ENCODE measurements at regions not wholly inside any gene's neighbourhood (a gene's known extent, or its start where the extent isn't known, plus 50 kb on each side); places are given as distances from the start of the nearest gene placed in this dataset.
"Not testable (repeated sequence)": the region's sequence is repeated elsewhere in the genome, so short reads cannot be mapped to it uniquely, and the experiment has no call there.

DNA sequence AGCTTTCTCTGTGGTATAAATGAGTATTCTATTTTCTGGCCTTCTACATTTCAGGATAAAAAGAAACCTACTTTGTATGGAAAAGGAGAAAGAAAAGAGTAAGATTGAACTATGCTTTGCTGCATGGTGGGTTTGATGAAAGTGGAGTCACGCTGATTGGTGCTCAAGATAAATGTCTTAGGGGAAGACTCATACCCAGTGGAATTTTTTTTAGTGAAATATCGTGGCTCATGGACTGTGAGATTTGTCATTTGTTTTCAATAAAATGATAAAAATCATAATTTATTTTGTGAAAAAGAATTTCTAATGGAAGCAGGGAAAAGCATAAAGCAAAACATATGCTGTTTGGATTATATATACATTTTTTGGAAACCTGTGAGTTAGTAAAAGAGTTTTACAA is 292.5 kb downstream of the ZPLD1 start:
- no peak overlapping the region for H3K27ac ChIP-seq (ENCODE audit: low read length)
- in situ Hi-C loops (cut with HindIII; ENCODE audit: low pct_unique_long_range_greater_than_20kb, low sequenced_read_pairs) (no loop called here), intact Hi-C loops (cut with micrococcal nuclease; ENCODE audit: unreplicated experiment) (no loop called here)
- ChIA-PET POLR2A (interaction anchor here (0.6 kb wide), 1 partner anchor 50 kb away, joined by 11 read pairs; no protein-coding TSS in a partner anchor), CTCF (no interaction called here)
- TF ChIP-seq TCF7L2 (IDR thresholded peaks at IDR 0.05; ENCODE audit: low read depth, low read length), result no peak
- TF ChIP-seq, protein P1, sequence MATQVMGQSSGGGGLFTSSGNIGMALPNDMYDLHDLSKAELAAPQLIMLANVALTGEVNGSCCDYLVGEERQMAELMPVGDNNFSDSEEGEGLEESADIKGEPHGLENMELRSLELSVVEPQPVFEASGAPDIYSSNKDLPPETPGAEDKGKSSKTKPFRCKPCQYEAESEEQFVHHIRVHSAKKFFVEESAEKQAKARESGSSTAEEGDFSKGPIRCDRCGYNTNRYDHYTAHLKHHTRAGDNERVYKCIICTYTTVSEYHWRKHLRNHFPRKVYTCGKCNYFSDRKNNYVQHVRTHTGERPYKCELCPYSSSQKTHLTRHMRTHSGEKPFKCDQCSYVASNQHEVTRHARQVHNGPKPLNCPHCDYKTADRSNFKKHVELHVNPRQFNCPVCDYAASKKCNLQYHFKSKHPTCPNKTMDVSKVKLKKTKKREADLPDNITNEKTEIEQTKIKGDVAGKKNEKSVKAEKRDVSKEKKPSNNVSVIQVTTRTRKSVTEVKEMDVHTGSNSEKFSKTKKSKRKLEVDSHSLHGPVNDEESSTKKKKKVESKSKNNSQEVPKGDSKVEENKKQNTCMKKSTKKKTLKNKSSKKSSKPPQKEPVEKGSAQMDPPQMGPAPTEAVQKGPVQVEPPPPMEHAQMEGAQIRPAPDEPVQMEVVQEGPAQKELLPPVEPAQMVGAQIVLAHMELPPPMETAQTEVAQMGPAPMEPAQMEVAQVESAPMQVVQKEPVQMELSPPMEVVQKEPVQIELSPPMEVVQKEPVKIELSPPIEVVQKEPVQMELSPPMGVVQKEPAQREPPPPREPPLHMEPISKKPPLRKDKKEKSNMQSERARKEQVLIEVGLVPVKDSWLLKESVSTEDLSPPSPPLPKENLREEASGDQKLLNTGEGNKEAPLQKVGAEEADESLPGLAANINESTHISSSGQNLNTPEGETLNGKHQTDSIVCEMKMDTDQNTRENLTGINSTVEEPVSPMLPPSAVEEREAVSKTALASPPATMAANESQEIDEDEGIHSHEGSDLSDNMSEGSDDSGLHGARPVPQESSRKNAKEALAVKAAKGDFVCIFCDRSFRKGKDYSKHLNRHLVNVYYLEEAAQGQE (IDR thresholded peaks at IDR 0.05; ENCODE audit: insufficient read depth in 1 of 2, low read depth in 2 of 2, low read length in 1 of 2), result no peak
- TF ChIP-seq POLR2AphosphoS5 (IDR thresholded peaks at IDR 0.05; ENCODE audit: low read depth, low read length), result no peak
- TF ChIP-seq, protein P2, sequence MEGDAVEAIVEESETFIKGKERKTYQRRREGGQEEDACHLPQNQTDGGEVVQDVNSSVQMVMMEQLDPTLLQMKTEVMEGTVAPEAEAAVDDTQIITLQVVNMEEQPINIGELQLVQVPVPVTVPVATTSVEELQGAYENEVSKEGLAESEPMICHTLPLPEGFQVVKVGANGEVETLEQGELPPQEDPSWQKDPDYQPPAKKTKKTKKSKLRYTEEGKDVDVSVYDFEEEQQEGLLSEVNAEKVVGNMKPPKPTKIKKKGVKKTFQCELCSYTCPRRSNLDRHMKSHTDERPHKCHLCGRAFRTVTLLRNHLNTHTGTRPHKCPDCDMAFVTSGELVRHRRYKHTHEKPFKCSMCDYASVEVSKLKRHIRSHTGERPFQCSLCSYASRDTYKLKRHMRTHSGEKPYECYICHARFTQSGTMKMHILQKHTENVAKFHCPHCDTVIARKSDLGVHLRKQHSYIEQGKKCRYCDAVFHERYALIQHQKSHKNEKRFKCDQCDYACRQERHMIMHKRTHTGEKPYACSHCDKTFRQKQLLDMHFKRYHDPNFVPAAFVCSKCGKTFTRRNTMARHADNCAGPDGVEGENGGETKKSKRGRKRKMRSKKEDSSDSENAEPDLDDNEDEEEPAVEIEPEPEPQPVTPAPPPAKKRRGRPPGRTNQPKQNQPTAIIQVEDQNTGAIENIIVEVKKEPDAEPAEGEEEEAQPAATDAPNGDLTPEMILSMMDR (IDR thresholded peaks at IDR 0.05), result no peak
- no peak for TF ChIP-seq SIN3A (IDR thresholded peaks at IDR 0.05; ENCODE audit: borderline replicate concordance, insufficient read depth, low read depth, low read length)
- no peaks in the 10 kb centered on the region for H3K4me1 ChIP-seq (ENCODE audit: control insufficient read depth, insufficient read depth, low read length)
- DNase-seq (ENCODE audit: low read depth, low spot score) (no peak), ATAC-seq (no peak)
- BruUV-seq (replicated peaks), result no TSS peak
- H3K4me3 ChIP-seq (ENCODE audit: low read depth in 2 of 2, low read length in 2 of 2), result no peak overlapping the region
- no peaks in the 10 kb centered on the region for H3K9me3 ChIP-seq (ENCODE audit: control insufficient read depth, insufficient read depth, low read depth, low read length)
- no peaks in the 10 kb centered on the region for H3K27me3 ChIP-seq (ENCODE audit: control insufficient read depth, insufficient read depth, low read length)
- no peaks in the 10 kb centered on the region for H3K36me3 ChIP-seq (ENCODE audit: control insufficient read depth, insufficient read depth, low read length)

DNA sequence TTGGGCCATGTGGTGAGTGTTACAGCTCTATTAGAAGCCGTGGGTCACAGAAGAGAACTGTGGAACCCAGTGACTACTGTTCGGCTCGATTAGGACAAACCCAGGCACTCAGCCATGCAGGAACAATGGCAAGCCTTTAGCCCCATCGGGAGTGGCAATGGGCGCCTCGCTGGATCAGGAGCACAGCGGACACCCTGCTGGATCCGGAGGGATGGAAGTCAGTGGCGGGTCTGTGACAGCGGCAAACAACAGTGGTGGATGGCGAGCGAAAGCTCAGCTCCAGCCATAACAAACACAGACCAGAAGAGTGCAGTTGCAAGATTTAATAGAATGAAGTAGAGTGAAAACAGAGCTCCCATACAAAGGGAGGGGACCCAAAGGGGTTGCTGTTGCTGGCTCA is 297.8 kb downstream of the ZPLD1 start:
- H3K4me1 ChIP-seq (ENCODE audit: control insufficient read depth, insufficient read depth, low read length); DNase-seq (ENCODE audit: low read depth, low spot score); in situ Hi-C loops (cut with HindIII; ENCODE audit: low pct_unique_long_range_greater_than_20kb, low sequenced_read_pairs); H3K36me3 ChIP-seq (ENCODE audit: control insufficient read depth, insufficient read depth, low read length); POLR2A ChIA-PET; CTCF ChIA-PET; intact Hi-C loops (cut with micrococcal nuclease; ENCODE audit: unreplicated experiment); H3K27ac ChIP-seq (ENCODE audit: low read length); BruUV-seq (replicated peaks); H3K4me3 ChIP-seq (ENCODE audit: low read depth in 2 of 2, low read length in 2 of 2); ATAC-seq; H3K27me3 ChIP-seq (ENCODE audit: control insufficient read depth, insufficient read depth, low read length); H3K9me3 ChIP-seq (ENCODE audit: control insufficient read depth, insufficient read depth, low read depth, low read length): not testable (repeated sequence)

DNA sequence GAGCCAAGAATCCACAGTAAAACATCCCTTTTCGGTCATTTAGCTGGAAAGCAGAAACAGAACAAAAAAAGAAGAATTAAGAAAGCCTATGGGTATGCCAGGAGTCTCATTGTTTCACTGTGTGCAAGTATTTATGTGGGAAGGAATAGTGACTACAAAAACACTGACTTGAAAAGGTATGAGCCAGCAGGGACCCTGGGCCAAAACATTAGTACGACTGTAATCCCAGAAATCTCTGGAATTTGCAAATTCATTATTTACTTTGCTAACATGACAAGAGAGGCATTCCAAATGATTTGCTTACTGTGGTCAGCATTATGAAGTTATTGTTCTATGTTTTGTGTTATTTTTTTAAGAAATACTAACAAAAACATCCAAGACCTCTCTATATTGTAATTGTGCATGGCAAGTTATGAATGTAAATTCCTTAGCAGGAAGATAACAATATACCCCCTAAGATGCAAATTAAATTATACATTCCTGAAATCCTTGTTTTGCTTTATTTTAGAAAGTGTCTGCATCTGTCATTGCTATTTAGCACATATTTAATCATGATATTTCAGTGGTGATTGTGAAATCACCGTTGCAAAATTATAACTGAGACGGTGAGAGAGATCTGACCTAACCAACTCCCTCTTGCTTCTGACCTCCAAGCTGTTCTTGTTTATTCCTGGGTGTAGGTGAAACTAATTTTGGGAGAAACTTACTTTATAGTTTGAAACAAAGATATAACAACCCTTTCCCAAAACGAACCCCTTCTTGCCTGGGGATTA is 299.2 kb downstream of the ZPLD1 start:
- no peak overlapping the region for H3K4me3 ChIP-seq (ENCODE audit: low read depth in 2 of 2, low read length in 2 of 2)
- H3K4me1 ChIP-seq (ENCODE audit: control insufficient read depth, insufficient read depth, low read length), result no peaks in the 10 kb centered on the region
- BruUV-seq (replicated peaks), result no TSS peak
- H3K36me3 ChIP-seq (ENCODE audit: control insufficient read depth, insufficient read depth, low read length), result no peaks in the 10 kb centered on the region
- POLR2A ChIA-PET, result no interaction called here
- no peak for DNase-seq (ENCODE audit: low read depth, low spot score)
- intact Hi-C loops (cut with micrococcal nuclease; ENCODE audit: unreplicated experiment), result no loop called here
- no peak for ATAC-seq
- TF ChIP-seq, protein P2 (IDR thresholded peaks at IDR 0.05), result no peak
- TF ChIP-seq POLR2AphosphoS5 (IDR thresholded peaks at IDR 0.05; ENCODE audit: low read depth, low read length), result no peak
- TF ChIP-seq, protein P1 (IDR thresholded peaks at IDR 0.05; ENCODE audit: insufficient read depth in 1 of 2, low read depth in 2 of 2, low read length in 1 of 2), result no peak
- no peak for TF ChIP-seq TCF7L2 (IDR thresholded peaks at IDR 0.05; ENCODE audit: low read depth, low read length)
- TF ChIP-seq SIN3A (IDR thresholded peaks at IDR 0.05; ENCODE audit: borderline replicate concordance, insufficient read depth, low read depth, low read length), result no peak
- H3K27ac ChIP-seq (ENCODE audit: low read length), result no peak overlapping the region
- in situ Hi-C loops (cut with HindIII; ENCODE audit: low pct_unique_long_range_greater_than_20kb, low sequenced_read_pairs), result no loop called here
- CTCF ChIA-PET, result no interaction called here
- no peaks in the 10 kb centered on the region for H3K9me3 ChIP-seq (ENCODE audit: control insufficient read depth, insufficient read depth, low read depth, low read length)
- no peaks in the 10 kb centered on the region for H3K27me3 ChIP-seq (ENCODE audit: control insufficient read depth, insufficient read depth, low read length)
